ENCODE measurements at regions not wholly inside any gene's neighbourhood (a gene's known extent, or its start where the extent isn't known, plus 50 kb on each side); places are given as distances from the start of the nearest gene placed in this dataset.

DNA sequence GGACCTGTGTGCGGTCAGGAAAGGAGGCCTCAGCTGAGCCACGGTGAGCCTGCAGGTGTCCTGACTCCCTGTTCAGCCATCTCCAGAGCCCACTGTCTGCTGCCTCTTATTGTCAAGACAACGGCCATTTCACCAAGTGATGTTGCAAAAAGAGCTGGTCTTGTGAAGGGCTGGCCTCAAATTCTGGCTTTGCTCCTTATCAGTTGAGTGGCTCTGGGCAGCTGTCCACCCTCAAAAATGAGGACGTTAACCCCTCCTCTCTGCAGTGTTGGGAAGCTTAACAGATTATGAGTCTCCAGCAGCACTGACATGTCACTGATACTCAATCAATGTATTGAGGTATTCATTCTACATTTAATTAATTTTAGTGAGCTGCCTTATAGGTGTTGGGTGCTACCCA, 171.1 kb upstream of the TOX3 start:
- TF ChIP-seq POLR2A (IDR thresholded peaks at IDR 0.05; ENCODE audit: low read length) (no peak), CHD2 (IDR thresholded peaks at IDR 0.05; ENCODE audit: low read length, partially characterized antibody) (no peak), JUN (IDR thresholded peaks at IDR 0.05) (no peak), SREBF2 (IDR thresholded peaks at IDR 0.05) (no peak), MAFK (IDR thresholded peaks at IDR 0.05; ENCODE audit: partially characterized antibody) (no peak), MAZ (IDR thresholded peaks at IDR 0.05; ENCODE audit: borderline replicate concordance, low read depth, low read length) (no peak), ESRRA (IDR thresholded peaks at IDR 0.05; ENCODE audit: borderline replicate concordance, low read length) (no peak), NR3C1 (IDR thresholded peaks at IDR 0.05) (no peak), EP300 (IDR thresholded peaks at IDR 0.05) (no peak), MYC (IDR thresholded peaks at IDR 0.05; ENCODE audit: borderline replicate concordance, low read length) (no peak)
- TF ChIP-seq, protein P1, sequence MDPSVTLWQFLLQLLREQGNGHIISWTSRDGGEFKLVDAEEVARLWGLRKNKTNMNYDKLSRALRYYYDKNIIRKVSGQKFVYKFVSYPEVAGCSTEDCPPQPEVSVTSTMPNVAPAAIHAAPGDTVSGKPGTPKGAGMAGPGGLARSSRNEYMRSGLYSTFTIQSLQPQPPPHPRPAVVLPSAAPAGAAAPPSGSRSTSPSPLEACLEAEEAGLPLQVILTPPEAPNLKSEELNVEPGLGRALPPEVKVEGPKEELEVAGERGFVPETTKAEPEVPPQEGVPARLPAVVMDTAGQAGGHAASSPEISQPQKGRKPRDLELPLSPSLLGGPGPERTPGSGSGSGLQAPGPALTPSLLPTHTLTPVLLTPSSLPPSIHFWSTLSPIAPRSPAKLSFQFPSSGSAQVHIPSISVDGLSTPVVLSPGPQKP (IDR thresholded peaks at IDR 0.05; ENCODE audit: low read depth, low read length), result no peak
- TF ChIP-seq, protein P2, sequence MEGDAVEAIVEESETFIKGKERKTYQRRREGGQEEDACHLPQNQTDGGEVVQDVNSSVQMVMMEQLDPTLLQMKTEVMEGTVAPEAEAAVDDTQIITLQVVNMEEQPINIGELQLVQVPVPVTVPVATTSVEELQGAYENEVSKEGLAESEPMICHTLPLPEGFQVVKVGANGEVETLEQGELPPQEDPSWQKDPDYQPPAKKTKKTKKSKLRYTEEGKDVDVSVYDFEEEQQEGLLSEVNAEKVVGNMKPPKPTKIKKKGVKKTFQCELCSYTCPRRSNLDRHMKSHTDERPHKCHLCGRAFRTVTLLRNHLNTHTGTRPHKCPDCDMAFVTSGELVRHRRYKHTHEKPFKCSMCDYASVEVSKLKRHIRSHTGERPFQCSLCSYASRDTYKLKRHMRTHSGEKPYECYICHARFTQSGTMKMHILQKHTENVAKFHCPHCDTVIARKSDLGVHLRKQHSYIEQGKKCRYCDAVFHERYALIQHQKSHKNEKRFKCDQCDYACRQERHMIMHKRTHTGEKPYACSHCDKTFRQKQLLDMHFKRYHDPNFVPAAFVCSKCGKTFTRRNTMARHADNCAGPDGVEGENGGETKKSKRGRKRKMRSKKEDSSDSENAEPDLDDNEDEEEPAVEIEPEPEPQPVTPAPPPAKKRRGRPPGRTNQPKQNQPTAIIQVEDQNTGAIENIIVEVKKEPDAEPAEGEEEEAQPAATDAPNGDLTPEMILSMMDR (IDR thresholded peaks at IDR 0.05), result no peak
- TF ChIP-seq, protein P3, sequence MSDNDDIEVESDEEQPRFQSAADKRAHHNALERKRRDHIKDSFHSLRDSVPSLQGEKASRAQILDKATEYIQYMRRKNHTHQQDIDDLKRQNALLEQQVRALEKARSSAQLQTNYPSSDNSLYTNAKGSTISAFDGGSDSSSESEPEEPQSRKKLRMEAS (IDR thresholded peaks at IDR 0.05), result no peak

All from A549 (cell line).